ENCODE measurements at regions not wholly inside any gene's neighbourhood (a gene's known extent, or its start where the extent isn't known, plus 50 kb on each side); places are given as distances from the start of the nearest gene placed in this dataset.

GRCh38 chr12:22879203-22879602 lies 254.2 kb downstream of the ETNK1 start:
- H3K36me3 ChIP-seq (ENCODE audit: low read length), result no peaks in the 10 kb centered on the region
- H3K27ac ChIP-seq (ENCODE audit: low read depth, low read length), result no peak overlapping the region
- H3K9me2 ChIP-seq (replicated peaks; ENCODE audit: insufficient read depth, low read length), result no peaks in the 10 kb centered on the region
- H3K4me3 ChIP-seq (ENCODE audit: insufficient read depth, low read length, poor library complexity, severe bottlenecking), result no peak overlapping the region
- TF ChIP-seq CTCF (IDR thresholded peaks at IDR 0.05; ENCODE audit: insufficient read depth, low read length, poor library complexity, severe bottlenecking) (no peak), EZH2phosphoT487 (conservative IDR thresholded peaks at IDR 0.05; ENCODE audit: low read length) (no peak)
- H3F3A ChIP-seq (ENCODE audit: insufficient read depth), result no peaks in the 10 kb centered on the region
- H2AFZ ChIP-seq (ENCODE audit: low read depth, low read length, severe bottlenecking), result no peak overlapping the region
- H3K9ac ChIP-seq (ENCODE audit: low read length), result no peak overlapping the region
- no peaks in the 10 kb centered on the region for H3K27me3 ChIP-seq (ENCODE audit: low read length)
- no peaks in the 10 kb centered on the region for H3K79me2 ChIP-seq (ENCODE audit: insufficient read depth, low read length)
- H3K9me3 ChIP-seq (ENCODE audit: insufficient read depth, low read length), result no peaks in the 10 kb centered on the region
- no peak overlapping the region for H3K4me2 ChIP-seq (ENCODE audit: low read depth, low read length, poor library complexity, severe bottlenecking)
- H4K20me1 ChIP-seq (ENCODE audit: low read depth, low read length), result no peaks in the 10 kb centered on the region

- no peaks in the 10 kb centered on the region for H3F3A ChIP-seq (ENCODE audit: insufficient read depth)
- H3K9me3 ChIP-seq (ENCODE audit: insufficient read depth, low read length), result no peaks in the 10 kb centered on the region
- no peaks in the 10 kb centered on the region for H3K9me2 ChIP-seq (replicated peaks; ENCODE audit: insufficient read depth, low read length)
- H3K4me2 ChIP-seq (ENCODE audit: low read depth, low read length, poor library complexity, severe bottlenecking), result no peak overlapping the region
- no peak overlapping the region for H3K27ac ChIP-seq (ENCODE audit: low read depth, low read length)
- no peaks in the 10 kb centered on the region for H3K36me3 ChIP-seq (ENCODE audit: low read length)
- H3K9ac ChIP-seq (ENCODE audit: low read length), result no peak overlapping the region
- H4K20me1 ChIP-seq (ENCODE audit: low read depth, low read length), result no peaks in the 10 kb centered on the region
- H3K27me3 ChIP-seq (ENCODE audit: low read length), result no peaks in the 10 kb centered on the region
- no peak overlapping the region for H2AFZ ChIP-seq (ENCODE audit: low read depth, low read length, severe bottlenecking)
- H3K79me2 ChIP-seq (ENCODE audit: insufficient read depth, low read length), result no peaks in the 10 kb centered on the region
- H3K4me3 ChIP-seq (ENCODE audit: insufficient read depth, low read length, poor library complexity, severe bottlenecking), result no peak overlapping the region
- no peak for TF ChIP-seq CTCF (IDR thresholded peaks at IDR 0.05; ENCODE audit: insufficient read depth, low read length, poor library complexity, severe bottlenecking)
Measured at GRCh38 chr12:22880331-22880730, 255.4 kb downstream of the ETNK1 start.

- Histone ChIP-seq H3F3A (ENCODE audit: insufficient read depth) (no peaks in the 10 kb centered on the region), H3K36me3 (ENCODE audit: low read length) (no peaks in the 10 kb centered on the region), H2AFZ (ENCODE audit: low read depth, low read length, severe bottlenecking) (no peak overlapping the region), H3K4me3 (ENCODE audit: insufficient read depth, low read length, poor library complexity, severe bottlenecking) (no peak overlapping the region), H3K27me3 (ENCODE audit: low read length) (no peaks in the 10 kb centered on the region), H3K27ac (ENCODE audit: low read depth, low read length) (no peak overlapping the region), H3K4me2 (ENCODE audit: low read depth, low read length, poor library complexity, severe bottlenecking) (no peak overlapping the region), H3K9ac (ENCODE audit: low read length) (no peak overlapping the region), H3K9me3 (ENCODE audit: insufficient read depth, low read length) (no peaks in the 10 kb centered on the region), H3K79me2 (ENCODE audit: insufficient read depth, low read length) (no peaks in the 10 kb centered on the region), H4K20me1 (ENCODE audit: low read depth, low read length) (no peaks in the 10 kb centered on the region), H3K9me2 (replicated peaks; ENCODE audit: insufficient read depth, low read length) (no peaks in the 10 kb centered on the region)
- TF ChIP-seq CTCF (IDR thresholded peaks at IDR 0.05; ENCODE audit: insufficient read depth, low read length, poor library complexity, severe bottlenecking) (no peak), EZH2phosphoT487 (conservative IDR thresholded peaks at IDR 0.05; ENCODE audit: low read length) (no peak)
Measured at GRCh38 chr12:22880807-22881206, 255.8 kb downstream of the ETNK1 start.
